LNCaP clone FGC (cell line): ENCODE measurements at regions not wholly inside any gene's neighbourhood (a gene's known extent, or its start where the extent isn't known, plus 50 kb on each side); places are given as distances from the start of the nearest gene placed in this dataset.

Source experiments
- DNase-seq: peaks from one replicate; pipeline ENCODE4 v3.0.0-alpha.2; 2011; ENCODE audit warnings: low read depth
- H3K4me3 ChIP-seq: 2 replicates; pipeline ENCODE4 v1.5.1; 2011; ENCODE audit warnings: mild to moderate bottlenecking, low read depth, low read length, control low read depth
- TF ChIP-seq, protein P1 (sequence below): IDR thresholded peaks from 2 replicates; pipeline ENCODE4 v1.5.1; 2012; ENCODE audit warnings: mild to moderate bottlenecking; ENCODE audit not compliant: control insufficient read depth, insufficient read depth; ENCODE audit errors: extremely low read depth

DNA sequence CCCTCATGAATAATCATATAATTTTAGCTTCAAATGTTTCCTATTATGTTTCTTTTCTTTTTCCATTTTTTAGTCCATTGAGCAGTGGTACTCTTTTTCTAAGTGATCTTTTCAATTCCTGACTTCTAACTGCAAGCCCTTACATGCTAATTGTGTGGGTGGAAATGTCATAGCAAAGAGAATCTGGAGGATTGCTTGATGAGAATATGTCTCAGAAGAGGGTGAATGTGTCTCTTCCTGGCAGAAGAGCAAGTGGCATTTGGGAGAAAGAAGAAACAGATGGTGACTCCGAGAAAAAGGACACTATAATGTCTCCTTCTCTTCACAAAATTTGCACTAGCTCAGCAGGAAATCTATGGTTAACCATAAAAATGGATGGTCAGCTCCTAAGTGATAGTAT lies 2320.0 kb downstream of the PCDH9 start:
- no peak overlapping the region for H3K4me3 ChIP-seq
- TF ChIP-seq, protein P1, sequence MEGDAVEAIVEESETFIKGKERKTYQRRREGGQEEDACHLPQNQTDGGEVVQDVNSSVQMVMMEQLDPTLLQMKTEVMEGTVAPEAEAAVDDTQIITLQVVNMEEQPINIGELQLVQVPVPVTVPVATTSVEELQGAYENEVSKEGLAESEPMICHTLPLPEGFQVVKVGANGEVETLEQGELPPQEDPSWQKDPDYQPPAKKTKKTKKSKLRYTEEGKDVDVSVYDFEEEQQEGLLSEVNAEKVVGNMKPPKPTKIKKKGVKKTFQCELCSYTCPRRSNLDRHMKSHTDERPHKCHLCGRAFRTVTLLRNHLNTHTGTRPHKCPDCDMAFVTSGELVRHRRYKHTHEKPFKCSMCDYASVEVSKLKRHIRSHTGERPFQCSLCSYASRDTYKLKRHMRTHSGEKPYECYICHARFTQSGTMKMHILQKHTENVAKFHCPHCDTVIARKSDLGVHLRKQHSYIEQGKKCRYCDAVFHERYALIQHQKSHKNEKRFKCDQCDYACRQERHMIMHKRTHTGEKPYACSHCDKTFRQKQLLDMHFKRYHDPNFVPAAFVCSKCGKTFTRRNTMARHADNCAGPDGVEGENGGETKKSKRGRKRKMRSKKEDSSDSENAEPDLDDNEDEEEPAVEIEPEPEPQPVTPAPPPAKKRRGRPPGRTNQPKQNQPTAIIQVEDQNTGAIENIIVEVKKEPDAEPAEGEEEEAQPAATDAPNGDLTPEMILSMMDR = no peak
- no peak for DNase-seq

DNA sequence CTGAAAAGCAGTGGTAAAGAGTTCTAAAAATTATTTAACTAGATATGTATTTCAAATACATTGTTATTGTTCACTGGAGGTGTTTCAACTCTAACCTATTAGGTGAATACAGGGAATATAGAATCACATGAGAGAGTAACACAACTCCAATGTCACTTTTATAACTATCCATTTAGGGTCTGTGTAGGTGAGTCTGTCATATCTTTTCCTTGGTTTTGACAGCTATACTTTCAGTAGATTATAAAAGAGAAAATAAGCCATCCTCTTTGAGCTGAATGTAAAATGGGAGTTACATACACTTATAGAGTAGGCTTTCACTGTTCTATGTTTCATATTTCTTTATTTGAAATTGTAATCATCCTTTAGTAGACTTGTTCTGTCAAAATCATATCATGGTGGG lies 2321.0 kb downstream of the PCDH9 start:
- no peak for DNase-seq
- H3K4me3 ChIP-seq = no peak overlapping the region
- TF ChIP-seq, protein P1 = no peak

DNA sequence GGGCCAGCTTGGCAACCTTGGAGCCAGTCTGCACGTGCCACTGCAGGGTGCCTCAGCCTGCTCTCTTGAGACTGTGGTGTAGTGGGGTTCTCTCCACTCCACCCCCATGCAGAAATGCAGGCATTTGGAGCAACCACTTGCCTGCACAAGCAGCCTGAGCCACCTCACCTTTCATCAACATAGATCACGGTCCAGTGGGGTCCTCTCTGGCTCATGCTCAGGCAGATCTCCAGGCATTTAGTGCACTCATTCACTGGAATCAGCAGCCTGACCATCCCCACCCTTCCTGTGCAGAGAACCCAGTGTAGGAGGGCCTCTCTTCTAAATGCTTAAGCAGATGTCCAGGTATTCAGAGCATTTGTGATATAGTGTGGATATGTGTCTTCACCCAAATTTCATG lies 2330.1 kb downstream of the PCDH9 start:
- TF ChIP-seq, protein P1 = no peak
- no peak overlapping the region for H3K4me3 ChIP-seq
- DNase-seq = no peak

DNA sequence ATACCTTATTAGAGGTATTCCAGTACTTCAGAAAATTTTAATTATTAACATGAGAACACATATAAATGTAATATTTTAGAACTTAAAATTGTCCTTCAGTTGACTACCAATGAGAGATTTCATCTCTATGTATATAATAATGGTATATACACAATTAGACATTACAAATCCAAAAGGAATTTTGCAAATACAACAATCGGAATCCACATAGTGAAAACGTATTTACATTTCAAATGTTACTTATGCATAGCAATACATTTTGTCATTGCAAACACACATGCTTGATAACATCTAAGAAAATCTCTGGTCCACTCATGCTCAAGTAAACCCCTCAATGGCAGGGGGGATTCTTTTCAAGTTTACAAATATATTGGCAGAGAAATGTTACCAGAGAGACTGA lies 2345.2 kb downstream of the PCDH9 start:
- DNase-seq = no peak
- no peak overlapping the region for H3K4me3 ChIP-seq
- TF ChIP-seq, protein P1 = no peak

GRCh38 chr13:64877176-64877575 lies 2353.0 kb downstream of the PCDH9 start:
- no peak overlapping the region for H3K4me3 ChIP-seq
- no peak for DNase-seq
- TF ChIP-seq, protein P1 = no peak

DNA sequence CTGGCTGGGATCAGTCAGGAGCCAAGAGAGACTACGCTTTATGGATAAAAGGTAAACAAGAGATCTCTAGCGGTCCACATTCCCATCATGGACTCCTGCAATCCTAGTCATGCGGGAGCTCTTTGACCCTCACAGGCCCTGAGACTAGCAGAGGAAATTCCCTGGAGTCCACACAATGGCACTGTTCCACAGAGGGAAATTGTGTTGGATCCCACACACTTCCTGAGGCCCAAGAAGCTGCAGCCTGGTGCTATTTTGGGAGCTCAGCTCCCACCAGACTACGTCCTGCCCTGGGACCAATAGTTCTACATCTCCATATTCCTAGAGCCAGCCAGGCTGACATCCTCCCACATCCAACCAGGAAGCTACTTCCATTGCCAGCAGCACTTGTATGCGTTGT lies 2358.4 kb downstream of the PCDH9 start:
- TF ChIP-seq, protein P1 = no peak
- H3K4me3 ChIP-seq = no peak overlapping the region
- no peak for DNase-seq

DNA sequence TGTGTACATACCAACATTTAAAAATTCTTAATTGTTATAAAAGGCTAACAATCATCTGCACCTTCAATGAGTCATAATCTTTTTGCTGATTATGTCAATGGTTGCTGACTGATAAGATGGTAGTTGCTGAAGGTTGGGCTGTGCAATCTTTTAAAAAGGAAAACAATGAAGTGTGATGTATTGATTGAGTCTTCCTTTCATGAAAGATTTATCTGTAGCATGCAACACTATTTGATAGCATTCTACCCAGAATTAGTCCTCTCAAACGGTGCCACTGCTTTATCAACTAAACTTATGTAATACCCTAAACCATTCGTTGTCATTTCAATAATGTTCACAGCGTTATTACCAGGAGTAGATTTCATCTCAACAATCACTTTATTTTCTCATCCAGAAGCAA lies 2360.6 kb downstream of the PCDH9 start:
- no peak for DNase-seq
- TF ChIP-seq, protein P1 = no peak
- H3K4me3 ChIP-seq = no peak overlapping the region
